T-helper 1 cell (primary cell): ENCODE measurements at regions not wholly inside any gene's neighbourhood (a gene's known extent, or its start where the extent isn't known, plus 50 kb on each side); places are given as distances from the start of the nearest gene placed in this dataset.

Source experiments
- DNase-seq, 5 donors: peaks; one replicate each; pipeline ENCODE4 v3.0.0-alpha.2; 2012 to 2020

DNA sequence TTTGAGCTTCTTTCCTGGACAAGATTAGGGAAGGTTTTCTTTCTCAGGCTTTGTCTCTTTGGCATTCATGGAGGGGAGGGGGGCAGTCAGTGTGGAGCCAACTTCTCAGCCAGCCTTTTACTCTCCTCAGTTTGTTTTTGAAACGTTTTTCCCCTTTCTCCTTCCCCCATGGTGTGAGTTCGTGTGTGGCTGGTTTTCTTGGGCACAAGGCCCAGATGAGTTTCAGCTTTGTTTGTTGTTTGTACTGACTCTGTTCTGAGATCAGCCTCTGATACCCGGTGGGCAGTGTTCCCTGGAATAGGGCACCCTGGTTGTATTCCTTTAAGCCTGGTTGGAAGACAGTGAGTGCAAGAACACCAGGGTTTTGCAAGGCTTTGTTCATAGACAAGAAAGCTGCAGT lies 168.2 kb upstream of the RARB start:
- no peak for DNase-seq

DNA sequence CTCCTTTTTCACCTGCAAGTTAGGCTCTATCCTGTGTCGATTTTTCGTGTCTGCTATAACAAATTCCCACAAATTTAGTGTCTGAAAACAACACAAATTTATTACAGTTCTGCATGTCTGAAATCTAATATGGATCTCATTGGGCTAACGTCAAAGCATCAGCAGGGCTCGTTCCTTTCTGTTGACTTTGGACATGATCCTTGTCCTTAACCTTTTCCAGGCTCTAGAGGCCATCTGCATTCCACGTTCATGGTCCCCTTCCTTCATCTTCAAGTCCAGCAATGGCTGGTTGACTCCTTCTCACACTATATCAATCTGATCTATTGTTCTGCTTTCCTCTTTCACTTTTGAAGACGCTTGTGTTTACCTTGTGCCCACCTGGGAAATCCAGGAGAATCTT lies 165.7 kb upstream of the RARB start:
- DNase-seq: no peak

DNA sequence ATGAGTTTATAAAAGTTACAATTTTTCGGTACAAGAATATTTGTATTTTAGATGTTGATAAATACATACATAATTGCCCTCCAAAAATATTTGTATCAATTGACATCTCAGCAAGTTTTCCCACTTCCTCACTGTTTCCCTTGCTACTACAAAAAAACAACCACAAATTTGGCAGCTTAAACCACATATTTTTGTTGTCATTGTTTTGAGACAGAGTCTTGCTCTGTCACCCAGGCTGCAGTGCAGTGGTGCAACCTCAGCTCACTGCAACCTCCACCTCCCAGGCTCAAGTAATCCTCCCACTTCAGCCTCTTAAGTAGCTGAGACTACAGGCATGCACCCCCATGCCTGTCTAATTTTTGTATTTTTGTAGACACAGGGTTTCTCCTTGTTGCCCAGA lies 162.8 kb upstream of the RARB start:
- DNase-seq: no peak

DNA sequence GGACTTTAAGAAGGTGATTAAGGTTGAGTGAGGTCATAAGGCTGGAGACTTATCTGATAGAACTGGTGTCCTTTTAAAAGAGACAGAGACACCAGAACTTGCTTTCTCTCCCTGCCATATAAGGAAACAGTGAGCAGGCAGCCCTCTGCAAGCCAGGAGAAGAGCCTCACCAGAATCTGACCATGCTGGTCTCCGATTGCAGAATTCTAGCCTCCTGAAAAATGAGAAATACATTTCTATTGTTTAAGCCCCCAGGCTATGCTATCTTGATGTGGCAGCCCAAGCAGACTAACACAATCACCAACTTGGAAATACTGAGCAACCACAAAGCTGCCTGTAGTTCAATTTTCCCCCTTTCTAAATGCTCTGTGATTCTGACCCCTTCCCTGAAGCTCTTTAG lies 161.4 kb upstream of the RARB start:
- DNase-seq: no peak

DNA sequence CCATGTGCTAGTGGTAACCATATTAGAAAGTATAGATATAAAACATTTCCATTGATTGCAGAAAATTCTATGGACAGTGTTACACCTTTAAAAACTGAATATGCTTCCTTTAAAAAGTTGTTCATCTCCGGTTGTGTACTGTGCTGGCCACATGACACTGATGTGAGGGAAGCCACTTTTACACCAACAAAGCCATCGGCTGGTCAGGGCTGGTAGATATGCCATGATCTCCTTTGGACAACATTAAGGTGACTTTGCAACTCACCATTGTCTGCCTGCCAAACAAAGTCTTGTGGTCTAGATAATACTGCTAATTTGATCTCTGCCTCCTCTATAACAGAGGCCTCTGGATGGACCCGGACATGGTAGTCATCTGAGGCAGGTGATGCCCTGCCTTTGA lies 156.0 kb upstream of the RARB start:
- DNase-seq: no peak

DNA sequence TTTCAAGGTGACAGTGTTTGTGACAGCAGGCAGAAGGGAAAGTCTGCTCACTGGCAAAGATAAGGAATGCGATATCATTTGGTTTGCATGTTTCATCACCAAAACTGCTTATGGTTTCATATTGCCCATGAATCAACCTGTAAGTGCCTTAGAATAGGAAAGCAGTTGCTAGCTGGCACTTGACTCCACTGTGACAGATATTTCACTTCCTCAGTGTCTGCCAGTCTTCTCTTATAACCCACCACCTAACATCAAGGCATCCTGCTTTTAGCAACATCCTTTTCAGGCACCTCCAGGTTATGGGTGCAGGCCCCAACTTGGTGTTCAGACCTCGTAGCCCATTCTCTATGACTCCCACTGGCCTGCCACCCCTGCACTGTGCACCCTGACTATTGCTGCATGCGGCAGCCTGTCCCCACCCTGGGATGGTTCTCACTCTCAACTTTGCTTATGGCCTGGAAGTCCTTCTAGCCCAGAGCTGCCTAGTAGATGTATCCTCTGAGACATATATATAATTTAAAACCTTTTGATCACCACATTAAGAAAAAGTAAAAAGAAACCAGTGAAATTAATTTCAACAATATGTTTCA lies 154.4 kb upstream of the RARB start:
- no peak for DNase-seq

DNA sequence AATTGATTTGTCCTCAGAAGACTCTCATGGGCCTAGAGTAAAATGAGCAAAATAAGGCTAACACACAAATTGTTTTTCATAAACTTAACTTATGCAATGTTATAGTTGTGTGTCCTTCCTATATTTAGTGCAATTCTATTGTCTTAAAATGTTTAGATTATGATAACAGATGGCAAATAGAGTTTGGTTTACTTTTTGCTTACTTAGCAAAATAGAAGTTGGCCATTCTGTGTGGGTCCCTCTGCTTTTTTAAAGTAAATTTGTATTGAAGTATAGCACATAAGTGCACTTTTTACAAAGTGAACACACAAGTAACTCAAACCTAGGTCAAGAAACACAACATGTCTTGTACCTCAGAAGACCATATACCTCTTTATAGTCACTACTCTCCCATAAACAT lies 150.6 kb upstream of the RARB start:
- no peak for DNase-seq

DNA sequence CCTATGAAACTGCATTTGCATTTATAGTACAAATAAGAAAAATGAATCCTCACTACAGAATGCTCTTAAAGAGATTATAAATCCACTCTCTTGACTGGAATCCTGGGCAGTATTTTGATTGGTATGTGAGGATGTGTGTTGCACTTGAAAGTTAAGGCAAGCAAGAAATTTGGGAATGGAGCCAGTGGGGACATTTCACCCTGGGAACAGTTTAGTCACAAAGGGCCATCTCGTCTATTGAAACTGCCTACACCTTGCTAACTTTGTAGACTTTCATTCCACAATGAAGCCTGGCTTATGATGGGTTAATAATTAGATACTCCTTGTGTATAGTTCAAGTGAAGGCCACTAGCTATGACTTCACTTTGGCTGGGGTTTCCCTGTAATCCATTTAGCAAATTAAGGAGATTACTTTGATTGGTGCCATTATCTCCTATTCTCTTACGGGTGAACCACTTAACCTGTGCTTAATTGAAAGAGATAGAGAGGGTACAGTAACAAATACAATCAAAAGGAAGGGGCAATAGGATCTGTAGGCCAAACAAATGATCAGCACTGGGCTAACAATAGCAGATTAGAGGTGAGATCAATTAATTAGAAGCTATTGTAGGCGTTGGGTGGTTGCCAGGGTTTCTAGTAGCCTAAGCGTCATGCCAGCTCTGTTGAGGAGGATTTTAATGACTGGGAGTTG lies 146.9 kb upstream of the RARB start:
- no peak for DNase-seq

DNA sequence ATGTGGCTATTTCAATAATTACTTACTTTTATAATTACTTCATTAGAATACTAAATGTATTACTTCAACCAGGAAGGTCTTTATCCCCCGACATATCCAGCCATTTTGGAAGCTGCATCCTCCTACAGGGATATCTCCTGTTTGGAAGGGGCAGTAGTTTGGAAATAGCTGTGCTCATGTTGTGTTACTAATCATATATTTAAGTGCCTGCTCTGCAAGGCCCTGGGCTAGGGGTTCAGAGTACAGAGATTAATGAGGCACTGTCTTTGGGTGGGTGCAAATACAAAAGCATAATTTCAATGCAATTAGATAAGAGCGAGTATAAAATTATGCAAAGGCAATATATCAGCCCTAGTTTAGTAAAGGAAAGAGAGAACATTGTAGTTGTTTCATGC lies 146.3 kb upstream of the RARB start:
- DNase-seq: no peak

DNA sequence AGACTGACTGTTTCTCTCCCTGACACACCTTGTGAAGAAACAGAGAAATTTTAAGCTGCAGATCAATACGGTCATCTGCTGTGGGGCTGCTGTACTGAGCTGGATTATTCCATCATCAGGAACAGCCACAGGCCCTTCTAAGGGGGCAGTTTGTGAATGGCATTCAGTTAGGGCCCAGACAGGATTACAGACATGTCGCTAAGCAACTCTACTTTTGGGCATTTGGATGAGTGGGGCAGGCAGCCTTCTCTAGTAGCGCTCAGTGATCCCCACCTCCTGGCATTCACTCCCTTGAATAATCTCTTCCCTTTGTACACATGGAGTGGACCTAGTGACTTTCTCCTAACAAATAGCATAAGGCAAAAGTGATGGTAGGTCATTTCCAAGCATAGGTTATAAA lies 144.4 kb upstream of the RARB start:
- DNase-seq: no peak

DNA sequence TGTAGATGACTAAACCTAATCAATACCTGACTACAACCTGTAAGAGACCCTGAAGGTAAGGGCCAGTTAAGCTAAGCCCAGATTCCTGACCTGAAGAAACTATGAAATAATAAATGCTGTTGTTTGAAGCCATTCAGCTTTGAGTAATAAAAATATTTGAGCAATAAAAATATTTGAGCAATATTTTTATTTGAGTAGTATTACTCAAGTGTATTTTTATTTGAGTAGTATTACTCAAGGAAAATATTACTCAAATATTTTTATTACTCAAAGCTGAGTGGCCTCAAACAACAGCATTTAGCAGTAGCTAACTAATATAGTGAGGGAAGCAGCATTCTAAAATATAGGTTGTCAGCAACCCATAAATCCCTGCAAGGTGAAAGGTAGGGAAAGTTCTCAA lies 143.8 kb upstream of the RARB start:
- DNase-seq: no peak

DNA sequence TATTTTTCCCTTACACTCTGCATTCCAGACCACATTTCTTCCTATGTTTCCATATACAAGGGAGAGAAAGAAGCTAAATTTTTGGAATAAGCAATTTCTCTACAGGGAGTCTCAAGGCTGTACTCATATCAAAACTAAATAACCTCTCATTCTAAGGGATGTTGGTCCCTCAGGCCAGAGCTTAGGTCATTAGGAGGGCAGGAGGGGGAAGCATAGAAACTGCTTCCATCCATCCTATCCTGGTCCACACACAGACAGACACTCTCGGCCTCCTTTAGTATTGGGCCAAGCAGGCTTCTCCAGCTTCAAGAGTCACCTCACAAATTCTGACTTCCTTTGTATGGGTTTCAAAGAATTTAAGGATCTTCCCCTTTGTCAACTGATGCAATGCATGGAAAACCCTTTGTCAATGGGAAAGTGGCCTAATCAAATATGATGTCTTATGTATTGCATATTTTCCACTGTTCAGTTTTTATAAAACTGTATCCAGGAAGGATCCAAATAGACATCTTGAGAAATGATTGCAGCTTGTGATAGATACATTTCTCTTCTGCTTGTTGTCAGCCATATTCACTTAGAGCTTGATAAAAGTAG lies 140.7 kb upstream of the RARB start:
- DNase-seq: no peak

DNA sequence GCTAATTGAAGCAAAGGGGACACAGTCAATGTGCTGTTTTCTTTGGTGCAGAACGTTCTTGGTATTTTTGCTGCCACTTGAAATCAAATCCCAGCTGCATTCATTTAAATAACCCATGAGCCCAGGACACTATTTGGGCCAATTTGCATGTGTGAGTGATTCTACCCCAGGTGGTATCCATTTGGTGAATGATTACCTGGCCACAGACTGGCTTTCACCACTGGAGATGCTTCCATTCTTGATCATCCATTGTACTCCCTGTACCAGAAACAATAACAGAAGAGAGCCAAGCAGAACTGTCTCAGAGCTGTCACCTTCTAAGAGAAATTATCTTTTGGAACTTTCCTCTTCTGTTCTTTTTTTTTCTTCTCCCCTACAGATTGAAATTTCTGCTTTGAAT lies 139.7 kb upstream of the RARB start:
- no peak for DNase-seq

DNA sequence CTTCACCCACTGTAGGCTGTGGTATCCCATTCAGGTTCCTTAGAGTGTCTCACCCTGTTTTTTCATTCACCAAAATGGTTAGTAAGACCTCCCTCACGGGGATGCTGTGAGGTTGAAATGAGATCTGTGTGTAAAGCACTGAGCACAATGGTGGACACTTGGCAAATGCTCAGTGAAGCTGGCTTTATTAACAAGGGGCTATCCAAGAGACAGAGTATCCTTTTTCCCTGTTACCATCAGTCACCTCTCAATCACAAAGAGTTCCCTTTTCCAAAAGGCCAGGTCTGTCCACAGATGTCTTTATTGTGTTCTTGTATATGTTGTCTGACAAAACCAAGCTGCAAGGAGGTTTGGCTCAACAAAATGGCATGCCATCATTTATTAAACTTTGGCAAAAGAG lies 138.9 kb upstream of the RARB start:
- DNase-seq: no peak

DNA sequence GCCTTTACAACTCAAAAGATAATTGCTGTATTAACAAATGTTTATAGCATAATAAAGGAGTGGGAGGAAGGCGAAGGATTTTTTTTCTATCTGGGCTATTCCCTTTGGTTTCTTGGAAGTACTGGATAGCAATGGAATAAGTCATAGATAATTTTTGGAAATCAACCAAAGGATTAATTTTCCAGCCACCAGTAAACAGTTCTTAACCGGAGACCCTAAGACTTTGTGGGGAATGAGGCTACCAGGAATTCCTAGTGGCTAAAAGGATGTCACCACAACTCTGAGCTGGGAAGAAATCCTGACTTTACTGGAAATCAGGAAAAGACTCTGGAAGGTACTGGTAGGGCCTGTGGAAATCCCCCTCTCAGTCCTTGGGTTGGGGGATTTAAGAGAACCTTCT lies 138.4 kb upstream of the RARB start:
- no peak for DNase-seq

DNA sequence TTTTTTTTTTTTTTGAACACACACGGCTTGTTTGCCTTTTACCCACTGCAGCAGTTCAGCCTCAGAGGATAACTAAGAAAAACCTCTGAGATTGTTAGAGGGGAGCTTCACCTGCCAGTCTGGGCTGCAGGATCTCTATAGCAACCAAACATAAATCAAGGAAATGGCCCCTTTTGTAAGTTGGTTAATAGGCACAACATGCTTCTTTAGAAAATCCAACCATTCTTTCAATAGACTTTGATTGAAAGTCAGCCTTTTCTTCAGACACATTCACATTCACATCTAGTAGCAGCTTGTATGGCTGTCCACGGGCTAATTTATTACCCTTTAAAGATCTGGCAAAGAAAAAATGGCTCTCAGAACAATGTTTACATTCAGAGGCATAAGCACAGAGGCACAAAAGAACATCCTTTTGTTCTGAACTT lies 136.6 kb upstream of the RARB start:
- no peak for DNase-seq

DNA sequence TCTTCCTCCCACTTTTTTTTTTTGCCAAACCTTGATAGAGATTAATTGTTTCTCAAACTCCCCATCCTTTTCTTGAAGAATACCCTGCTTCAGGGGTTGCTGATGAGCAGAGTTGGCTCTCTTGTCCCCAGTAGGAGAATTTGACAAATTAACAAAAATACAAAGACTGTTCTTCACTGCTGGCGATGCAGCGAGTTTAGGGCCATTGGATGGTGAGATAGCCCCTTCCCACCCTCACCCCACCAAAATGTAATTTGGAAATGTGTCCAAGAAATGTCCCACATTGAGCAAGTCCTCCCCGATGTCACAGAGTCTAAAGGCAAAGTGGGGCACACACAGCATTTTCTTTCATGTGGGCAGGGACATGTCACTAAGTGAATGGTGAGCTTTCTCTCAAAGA lies 136.0 kb upstream of the RARB start:
- no peak for DNase-seq

DNA sequence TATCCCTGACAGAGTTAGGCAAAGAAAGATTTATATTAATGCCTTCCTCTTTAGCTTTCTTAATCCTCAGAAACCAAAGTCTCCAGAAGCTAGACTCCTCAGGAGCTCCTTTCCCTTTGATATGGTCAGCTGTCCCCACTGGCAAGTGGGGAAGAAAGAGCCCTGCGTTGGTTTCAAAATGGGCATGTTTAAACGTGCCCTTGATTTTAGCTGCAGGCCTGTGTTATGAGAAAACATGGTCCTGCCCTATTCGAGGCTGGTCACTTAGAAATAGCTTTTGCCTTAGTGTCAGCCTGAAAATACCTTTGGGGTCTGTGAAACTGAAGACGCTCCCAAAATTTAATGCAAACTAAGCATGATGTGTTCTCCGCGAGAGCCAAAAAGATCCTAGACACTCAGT lies 135.5 kb upstream of the RARB start:
- no peak for DNase-seq

DNA sequence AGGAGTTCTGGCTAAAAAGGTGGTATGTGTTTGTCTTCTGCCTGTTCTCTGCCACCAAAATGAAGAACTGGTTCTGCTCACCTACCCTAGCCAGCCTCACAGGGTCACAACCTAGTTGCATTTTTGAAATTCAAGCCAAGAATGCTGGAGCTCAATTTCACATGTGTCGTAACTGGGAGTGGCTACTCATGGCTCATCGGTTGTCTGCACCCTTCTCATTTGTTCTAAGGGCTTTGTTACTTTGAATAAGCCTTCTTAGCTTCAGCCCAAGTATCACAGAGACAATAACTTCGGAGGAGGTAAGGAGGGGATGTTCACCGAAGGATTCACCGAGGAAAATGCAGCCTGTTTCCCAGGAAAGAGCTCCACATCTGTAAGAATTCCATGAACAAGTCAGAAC lies 134.3 kb upstream of the RARB start:
- DNase-seq: no peak

DNA sequence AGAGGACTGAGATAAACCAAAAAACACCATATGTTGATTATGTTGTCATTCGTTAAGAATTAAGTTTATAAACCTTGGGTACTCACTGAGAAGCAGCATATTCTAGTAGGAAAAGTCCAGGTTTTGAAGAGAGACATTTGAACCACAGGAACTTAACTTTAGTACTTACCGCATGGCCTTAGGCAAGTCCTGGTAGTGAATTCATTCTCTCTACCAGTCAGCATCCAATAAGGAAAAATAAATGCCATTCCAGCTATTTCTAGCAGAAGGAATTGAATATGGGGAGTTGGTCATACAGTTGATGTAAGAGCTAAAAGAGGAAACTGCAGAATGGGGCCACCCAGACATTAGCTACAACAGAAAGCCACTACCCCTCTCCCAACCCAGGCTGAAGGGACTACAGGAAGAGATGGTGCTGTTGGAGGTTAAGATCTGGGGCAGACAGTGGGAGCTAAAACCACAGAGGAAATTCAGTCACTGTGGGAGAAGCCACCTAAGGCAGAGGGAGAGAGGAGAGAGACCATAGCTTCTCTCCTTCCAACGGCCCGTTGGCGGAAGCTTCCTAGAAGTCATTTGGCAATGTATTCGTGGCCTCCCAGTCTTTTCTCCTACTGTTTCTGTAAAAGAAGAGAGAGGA lies 133.8 kb upstream of the RARB start:
- no peak for DNase-seq

DNA sequence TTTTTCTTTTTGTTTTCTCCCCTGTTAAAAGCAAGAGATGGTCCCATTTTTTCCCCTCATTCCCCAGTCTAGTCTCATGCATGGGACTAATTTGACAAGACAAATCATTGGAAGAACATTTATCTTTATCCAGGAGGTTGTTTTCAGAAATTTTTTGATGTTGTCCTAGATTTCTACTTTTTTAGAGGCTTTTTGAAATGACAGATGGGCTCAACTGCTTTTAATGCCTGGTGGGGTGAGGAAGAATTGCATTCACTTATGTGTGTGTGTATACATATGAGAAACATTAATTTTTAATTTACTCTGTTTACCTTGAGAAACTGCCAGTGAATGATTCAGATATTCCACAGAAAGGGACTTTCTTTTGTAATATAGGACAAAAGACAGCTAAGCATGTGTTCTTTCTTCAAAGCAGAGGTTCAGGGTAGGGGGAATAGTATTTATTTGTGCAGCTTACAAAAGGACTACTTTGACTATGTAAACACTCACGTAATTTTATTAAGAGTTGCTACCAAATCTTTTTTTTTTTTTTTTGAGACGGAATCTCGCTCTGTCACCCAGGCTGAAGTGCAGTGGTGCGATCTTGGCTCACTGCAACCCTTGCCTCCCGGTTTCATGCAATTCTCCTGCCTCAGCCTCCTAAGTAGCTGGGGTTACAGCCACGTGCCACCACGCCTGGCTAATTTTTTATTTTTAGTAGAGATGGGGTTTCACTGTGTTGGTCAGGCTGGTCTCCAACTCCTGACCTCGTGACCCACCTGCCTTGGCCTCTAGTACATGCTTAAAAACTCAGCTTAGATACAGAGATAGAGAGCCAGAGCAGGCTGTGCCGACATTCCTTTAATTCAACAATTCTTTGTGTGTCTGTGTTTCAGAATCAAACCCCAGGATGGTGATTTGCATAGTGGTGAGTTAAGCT lies 130.1 kb upstream of the RARB start:
- DNase-seq: no peak

DNA sequence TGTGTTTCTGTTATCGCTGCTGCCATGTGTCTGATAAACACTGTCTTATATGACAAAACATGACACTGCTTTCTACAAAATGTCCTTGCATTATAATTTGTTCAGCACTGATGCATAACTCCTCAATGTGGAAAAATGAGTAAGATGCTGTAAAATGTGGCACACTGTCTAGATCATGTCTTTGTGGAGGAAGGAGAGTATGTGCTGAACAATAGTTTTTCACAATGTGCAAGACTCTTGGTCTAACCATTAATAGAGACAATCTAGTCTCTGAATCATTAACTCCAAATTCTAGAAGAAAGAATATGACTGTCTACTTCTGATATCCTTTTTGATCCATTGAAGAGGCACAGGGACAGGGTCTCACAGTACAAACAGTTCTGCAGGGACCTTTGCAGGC lies 127.9 kb upstream of the RARB start:
- no peak for DNase-seq

DNA sequence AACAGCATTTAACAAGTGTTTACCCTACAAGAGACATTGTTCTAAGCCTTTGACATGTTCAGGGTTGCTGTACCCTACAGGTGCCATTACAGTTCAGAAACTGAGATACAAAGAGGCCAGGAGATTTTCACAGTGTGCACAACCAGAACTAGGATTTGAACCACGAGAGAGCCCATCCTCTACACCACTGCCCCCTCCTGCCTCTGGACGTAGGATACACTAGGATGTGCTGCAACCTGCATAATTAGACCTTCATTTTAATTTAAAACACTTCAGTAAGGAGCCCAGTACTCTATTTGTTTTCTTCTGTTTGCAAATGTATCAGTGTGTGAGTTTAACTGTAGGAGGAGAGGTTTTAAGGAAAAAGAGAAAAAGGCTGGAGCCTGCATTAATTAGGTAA lies 123.1 kb upstream of the RARB start:
- DNase-seq: no peak
